ENCODE measurements at regions not wholly inside any gene's neighbourhood (a gene's known extent, or its start where the extent isn't known, plus 50 kb on each side); places are given as distances from the start of the nearest gene placed in this dataset.
"Not testable (repeated sequence)": the region's sequence is repeated elsewhere in the genome, so short reads cannot be mapped to it uniquely, and the experiment has no call there.

- no peak for DNase-seq (ENCODE audit: low read depth)
These were observed 102.0 kb downstream of the CARTPT start for GRCh38 chr5:71821029-71821428.

GRCh38 chr5:71822065-71822464, 103.0 kb downstream of the CARTPT start:
- not testable (repeated sequence) for DNase-seq (ENCODE audit: low read depth)

GRCh38 chr5:71825992-71826391, 106.9 kb downstream of the CARTPT start:
- no peak for DNase-seq (ENCODE audit: low read depth)

DNA sequence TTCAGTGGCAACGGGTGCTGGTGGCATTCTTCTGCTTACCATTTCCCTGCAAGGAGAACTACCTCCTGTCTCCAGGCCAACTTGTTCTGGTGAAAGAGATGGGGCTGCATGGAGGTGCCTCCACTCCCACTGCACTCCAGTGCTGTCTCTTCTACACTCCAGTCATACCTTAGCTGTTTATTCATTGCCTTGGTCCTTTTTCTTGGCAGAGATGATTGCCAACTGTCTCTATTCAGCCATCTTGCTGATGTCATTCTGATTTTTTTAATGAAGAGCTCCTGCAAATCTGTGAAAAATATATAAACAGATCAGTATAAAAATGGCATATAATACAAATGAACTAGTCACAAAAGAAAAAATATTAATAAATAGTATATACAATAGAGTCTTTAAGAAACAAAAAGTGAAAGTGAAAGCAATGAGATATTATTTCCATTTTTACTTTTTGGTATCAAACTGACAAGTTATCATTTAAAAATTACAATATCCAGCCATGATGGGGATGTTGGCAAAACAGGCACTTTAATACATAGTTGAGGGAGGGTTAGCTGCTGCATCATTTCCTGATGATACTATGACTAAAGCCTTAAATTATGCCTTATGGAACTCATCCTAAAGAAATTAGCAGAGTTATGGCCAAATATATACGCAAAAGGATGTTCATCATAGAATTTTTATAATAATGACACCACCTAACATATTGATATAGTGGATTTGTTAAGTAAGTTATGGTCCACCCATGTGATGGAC, 109.4 kb downstream of the CARTPT start:
- DNase-seq (ENCODE audit: low read depth) = no peak

- no peak for DNase-seq (ENCODE audit: low read depth)
These were observed 110.1 kb downstream of the CARTPT start for GRCh38 chr5:71829206-71829605.

DNA sequence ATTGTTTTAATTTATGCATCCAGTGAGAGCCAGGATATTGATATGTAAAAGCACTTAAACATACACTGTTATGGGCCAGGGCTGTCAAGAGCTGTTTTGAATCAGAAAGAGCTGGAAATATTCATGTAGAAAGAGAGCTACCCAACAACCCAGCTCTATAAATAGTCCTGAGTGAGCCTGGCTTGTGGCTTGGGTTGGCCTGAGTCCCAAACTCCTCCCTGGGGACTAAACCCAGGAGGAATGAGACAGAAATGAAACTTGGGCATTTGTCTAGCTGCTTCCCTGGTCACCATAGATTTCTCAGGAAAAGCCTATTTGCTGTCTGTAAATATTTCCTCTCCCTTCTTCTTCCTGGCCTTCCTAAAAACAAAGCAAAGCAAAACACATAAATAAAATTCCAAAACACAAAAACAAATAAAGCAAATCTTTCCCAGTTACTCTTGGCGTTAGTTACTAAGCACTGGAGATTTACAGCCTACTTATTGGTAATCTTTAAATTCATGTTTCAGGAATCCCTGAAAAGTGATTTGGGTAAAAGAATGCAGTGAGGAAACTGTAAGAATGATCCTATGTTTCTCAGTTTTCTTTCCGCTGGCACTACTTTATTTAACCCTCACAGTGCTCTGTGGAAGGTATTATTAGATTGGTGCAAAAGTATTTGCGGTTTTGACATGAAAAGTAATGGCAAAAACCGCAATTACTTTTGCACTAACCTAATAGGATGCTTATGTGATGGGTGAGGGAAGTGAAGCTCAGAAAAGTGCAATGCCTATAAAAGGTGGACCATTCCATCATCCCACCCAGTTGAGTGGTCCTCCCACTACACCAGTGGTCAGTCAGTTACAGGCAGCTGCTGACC, 111.8 kb downstream of the CARTPT start:
- no peak for DNase-seq (ENCODE audit: low read depth)

- no peak for DNase-seq (ENCODE audit: low read depth)
These were observed 114.0 kb downstream of the CARTPT start for GRCh38 chr5:71832812-71833715.

DNA sequence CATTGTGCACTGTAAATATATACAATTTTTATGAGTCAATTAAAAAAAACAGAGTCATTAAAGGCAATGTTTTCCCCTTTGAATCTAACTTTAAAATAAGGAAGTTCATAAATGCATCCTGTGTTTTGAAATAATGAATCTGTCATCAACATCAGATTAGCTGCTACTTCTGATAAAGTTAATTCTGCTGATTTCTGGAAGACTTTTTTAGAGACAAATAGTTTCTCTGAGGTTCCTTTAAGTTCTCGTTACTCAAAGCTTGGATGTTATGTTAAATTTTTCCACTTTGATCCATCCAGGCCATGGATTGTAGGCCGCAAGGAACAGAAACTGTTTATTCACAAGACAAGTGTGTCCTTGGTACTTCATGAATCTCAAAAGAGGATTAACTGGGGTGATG, 115.5 kb downstream of the CARTPT start:
- no peak for DNase-seq (ENCODE audit: low read depth)

- DNase-seq (ENCODE audit: low read depth) = no peak
These were observed 117.0 kb downstream of the CARTPT start for GRCh38 chr5:71836084-71836483.

GRCh38 chr5:71836559-71837112, 117.6 kb downstream of the CARTPT start:
- DNase-seq (ENCODE audit: low read depth) = no peak

DNA sequence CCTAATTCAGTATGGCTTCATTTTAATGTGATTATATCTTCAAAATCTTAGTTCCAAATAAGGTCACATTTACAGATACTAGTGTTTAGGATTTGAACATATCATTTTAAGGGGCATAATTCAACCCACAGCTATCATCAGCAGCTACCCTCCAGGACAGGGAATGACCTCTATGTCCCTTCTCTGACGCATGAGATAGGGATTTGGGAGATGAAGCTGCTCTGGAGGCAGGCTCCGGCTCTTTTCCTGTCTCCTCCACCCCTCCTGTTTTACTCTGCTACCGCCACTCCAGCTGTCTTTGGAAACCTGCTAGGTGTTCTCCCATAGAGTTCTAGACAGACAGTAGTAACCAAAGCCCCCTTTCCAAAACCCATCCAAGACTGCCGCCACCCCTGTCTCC, 119.2 kb downstream of the CARTPT start:
- no peak for DNase-seq (ENCODE audit: low read depth)

GRCh38 chr5:71839096-71839884, 120.2 kb downstream of the CARTPT start:
- no peak for DNase-seq (ENCODE audit: low read depth)

- no peak for DNase-seq (ENCODE audit: low read depth)
These were observed 122.0 kb downstream of the CARTPT start for GRCh38 chr5:71841107-71841506.

- DNase-seq (ENCODE audit: low read depth) = no peak
These were observed 124.0 kb downstream of the CARTPT start for GRCh38 chr5:71843111-71843510.

DNA sequence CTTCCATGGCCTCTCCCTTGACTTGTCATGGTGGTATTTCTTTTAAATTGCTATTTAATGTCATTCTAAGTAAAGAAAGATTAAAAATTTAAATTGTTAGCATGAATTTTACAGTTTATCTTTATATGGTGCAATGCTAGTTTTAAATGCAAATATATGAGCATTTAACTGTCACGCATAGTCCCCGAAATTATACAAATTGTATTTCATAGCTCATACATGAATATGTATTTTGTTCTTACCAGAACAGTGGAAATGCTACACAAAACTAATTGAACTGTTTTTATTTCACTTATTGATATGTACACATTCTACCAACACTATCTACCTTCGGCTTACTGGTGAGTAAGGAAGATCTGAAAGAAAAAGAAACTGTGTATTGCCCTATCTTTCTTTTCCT, 125.8 kb downstream of the CARTPT start:
- no peak for DNase-seq (ENCODE audit: low read depth)

DNA sequence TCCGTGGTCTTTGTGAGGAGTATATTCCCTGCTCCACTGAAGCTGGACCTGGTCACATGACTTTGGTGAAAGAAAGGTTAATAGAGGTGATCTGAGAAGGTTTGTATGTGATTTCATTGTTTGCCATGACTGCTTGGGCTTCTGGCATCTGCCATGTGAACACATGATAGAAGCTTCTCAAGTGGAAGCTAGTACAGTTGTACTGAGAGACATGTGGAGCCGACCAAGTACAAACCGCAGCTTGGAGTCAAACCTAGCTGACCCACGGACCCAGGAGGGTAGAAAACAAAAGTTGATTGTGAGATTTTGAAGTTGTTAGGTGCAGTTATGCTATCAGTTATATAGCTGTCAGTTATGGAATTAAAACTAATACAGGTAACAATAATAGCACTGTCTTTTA, 140.4 kb downstream of the CARTPT start:
- DNase-seq (ENCODE audit: low read depth) = no peak

GRCh38 chr5:71860048-71860447, 141.0 kb downstream of the CARTPT start:
- DNase-seq (ENCODE audit: low read depth) = no peak

DNA sequence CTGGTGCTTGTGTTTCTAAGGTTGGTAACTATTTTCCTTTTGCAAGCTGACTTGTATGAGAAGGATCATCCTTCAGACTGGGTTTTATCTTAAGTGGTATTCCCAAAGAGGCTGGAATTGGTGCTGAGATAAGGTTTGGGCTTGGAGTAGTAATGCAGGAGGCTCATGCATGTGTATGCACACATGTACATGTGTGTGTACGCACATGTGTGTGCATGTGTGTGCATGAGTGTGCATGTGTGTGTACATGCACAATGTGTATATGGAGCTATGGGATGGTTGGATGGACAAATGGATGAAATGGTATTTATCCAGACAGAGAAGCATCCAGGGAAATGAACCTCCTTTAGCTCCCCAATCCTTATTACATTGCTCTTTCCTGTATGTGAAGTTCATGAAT, 142.6 kb downstream of the CARTPT start:
- DNase-seq (ENCODE audit: low read depth) = no peak

- no peak for DNase-seq (ENCODE audit: low read depth)
These were observed 143.0 kb downstream of the CARTPT start for GRCh38 chr5:71862087-71862486.

- DNase-seq (ENCODE audit: low read depth) = no peak
These were observed 143.5 kb downstream of the CARTPT start for GRCh38 chr5:71862507-71863060.

All from forelimb muscle (tissue), 1 donor.